KMS-11 (cell line): ENCODE measurements at regions not wholly inside any gene's neighbourhood (a gene's known extent, or its start where the extent isn't known, plus 50 kb on each side); places are given as distances from the start of the nearest gene placed in this dataset.

Experiments used
- H2AFZ ChIP-seq: fragments of 200-600 bp; sonication (generic); 2 replicates; pipeline ENCODE4 v1.6.1; 2016; ENCODE audit warnings: antibody characterized with exemption, mixed run types, low read depth
- H3K27ac ChIP-seq: fragments of 200-600 bp; sonication (generic); 2 replicates; pipeline ENCODE4 v1.6.1; 2016; ENCODE audit warnings: mild to moderate bottlenecking, mixed run types
- H3K27me3 ChIP-seq: fragments of 200-600 bp; sonication (generic); 2 replicates; pipeline ENCODE4 v1.6.1; 2017; ENCODE audit warnings: mild to moderate bottlenecking, low read depth, mixed run types, moderate library complexity; ENCODE audit not compliant: insufficient read depth
- H3K36me3 ChIP-seq: fragments of 200-600 bp; sonication (generic); 2 replicates; pipeline ENCODE4 v1.6.1; 2017; ENCODE audit warnings: mild to moderate bottlenecking, mixed run types; ENCODE audit not compliant: insufficient read depth
- H3K4me1 ChIP-seq: fragments of 200-600 bp; sonication (generic); 2 replicates; pipeline ENCODE4 v1.6.1; 2016; ENCODE audit warnings: mild to moderate bottlenecking, low read depth, mixed run types; ENCODE audit not compliant: poor library complexity, severe bottlenecking
- H3K4me2 ChIP-seq: fragments of 200-600 bp; sonication (generic); 2 replicates; pipeline ENCODE4 v1.7.0; 2016; ENCODE audit warnings: mild to moderate bottlenecking, mixed run types
- H3K4me3 ChIP-seq: fragments of 200-600 bp; sonication (generic); IDR thresholded peaks from 2 replicates; pipeline ENCODE4 v1.6.1; 2017; ENCODE audit warnings: low read depth, low read length, mixed read lengths; ENCODE audit not compliant: insufficient read depth
- H3K79me2 ChIP-seq: fragments of 200-600 bp; sonication (generic); 2 replicates; pipeline ENCODE4 v1.6.1; 2016; ENCODE audit warnings: low read depth, mixed run types; ENCODE audit not compliant: insufficient read depth
- H3K9ac ChIP-seq: fragments of 200-600 bp; sonication (generic); 2 replicates; pipeline ENCODE4 v1.6.1; 2016; ENCODE audit warnings: mild to moderate bottlenecking, mixed run types
- H4K20me1 ChIP-seq: fragments of 200-600 bp; sonication (generic); 2 replicates; pipeline ENCODE4 v1.6.1; 2016; ENCODE audit warnings: mild to moderate bottlenecking, mixed run types; ENCODE audit not compliant: insufficient read depth
- TF ChIP-seq, protein P1 (sequence below): fragments of 200-600 bp; sonication (generic); conservative IDR thresholded peaks from 2 replicates; pipeline ENCODE4 v1.6.1; 2017; ENCODE audit warnings: low read depth, mild to moderate bottlenecking, antibody characterized with exemption, low read length, moderate library complexity, mixed read lengths

DNA sequence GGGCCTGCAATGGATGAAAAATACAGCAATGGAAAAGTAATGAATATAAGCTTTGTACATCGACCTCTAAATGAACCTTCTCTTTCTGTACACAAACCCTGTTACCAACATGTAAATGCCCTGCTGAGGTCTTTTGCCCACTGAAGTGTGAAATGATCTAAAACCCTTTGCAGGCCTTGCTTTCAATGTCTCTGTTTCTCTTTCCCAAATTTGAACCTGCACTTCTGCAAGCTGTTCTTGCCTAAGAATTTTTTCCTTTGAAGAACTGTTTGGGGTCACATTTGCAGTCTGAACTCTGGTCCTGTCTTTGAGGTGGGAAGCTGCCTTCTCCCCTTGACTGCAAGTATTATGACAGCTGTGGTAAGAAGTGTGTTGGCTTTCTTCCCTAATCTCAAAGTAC, 1237.1 kb downstream of the FAM181B start:
- 0 out of 2 replicates have a peak overlapping the region, but pooled peaks have one; percentile 34 for H3K4me2 ChIP-seq
- H3K27me3 ChIP-seq = no peaks in the 10 kb centered on the region
- no peak overlapping the region for H3K4me3 ChIP-seq
- peaks cover 13% of the 10 kb centered on the region for H3K4me1 ChIP-seq
- H3K27ac ChIP-seq = no peak overlapping the region
- H4K20me1 ChIP-seq = no peaks in the 10 kb centered on the region
- no peaks in the 10 kb centered on the region for H3K79me2 ChIP-seq
- TF ChIP-seq, protein P1, sequence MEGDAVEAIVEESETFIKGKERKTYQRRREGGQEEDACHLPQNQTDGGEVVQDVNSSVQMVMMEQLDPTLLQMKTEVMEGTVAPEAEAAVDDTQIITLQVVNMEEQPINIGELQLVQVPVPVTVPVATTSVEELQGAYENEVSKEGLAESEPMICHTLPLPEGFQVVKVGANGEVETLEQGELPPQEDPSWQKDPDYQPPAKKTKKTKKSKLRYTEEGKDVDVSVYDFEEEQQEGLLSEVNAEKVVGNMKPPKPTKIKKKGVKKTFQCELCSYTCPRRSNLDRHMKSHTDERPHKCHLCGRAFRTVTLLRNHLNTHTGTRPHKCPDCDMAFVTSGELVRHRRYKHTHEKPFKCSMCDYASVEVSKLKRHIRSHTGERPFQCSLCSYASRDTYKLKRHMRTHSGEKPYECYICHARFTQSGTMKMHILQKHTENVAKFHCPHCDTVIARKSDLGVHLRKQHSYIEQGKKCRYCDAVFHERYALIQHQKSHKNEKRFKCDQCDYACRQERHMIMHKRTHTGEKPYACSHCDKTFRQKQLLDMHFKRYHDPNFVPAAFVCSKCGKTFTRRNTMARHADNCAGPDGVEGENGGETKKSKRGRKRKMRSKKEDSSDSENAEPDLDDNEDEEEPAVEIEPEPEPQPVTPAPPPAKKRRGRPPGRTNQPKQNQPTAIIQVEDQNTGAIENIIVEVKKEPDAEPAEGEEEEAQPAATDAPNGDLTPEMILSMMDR = no peak
- no peak overlapping the region for H3K9ac ChIP-seq
- no peaks in the 10 kb centered on the region for H3K36me3 ChIP-seq
- H2AFZ ChIP-seq = 0 out of 2 replicates have a peak overlapping the region, but pooled peaks have one; percentile 60

DNA sequence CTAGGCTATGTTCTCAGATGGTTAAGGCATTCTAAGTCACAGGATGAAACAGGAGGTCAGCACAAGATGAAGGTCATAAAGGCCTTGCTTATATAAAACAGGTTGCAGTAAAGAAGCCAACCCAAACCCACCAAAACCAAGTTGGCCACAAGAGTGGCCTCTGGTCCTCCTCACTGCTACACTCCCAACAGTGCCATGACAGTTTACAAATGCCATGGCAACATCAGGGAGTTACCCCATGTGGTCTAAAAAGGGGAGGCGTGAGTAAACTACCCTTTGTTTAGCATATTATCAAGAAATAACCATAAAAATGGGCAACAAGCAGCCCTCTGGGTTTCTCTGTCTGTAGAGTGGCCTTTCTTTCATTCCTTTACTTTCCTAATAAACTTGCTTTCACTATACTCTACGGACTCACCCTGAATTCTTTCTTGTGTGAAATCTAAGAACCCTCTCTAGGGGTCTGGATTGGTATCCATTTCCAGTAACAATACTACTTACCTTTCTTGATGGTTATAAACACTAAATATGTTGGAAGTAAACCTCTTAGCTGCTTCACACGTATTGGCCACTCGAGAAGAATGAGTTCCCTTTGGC, 1237.9 kb downstream of the FAM181B start:
- Histone ChIP-seq H2AFZ (no peak overlapping the region), H3K4me2 (no peak overlapping the region), H3K79me2 (no peaks in the 10 kb centered on the region), H3K4me1 (peaks cover 13% of the 10 kb centered on the region), H3K27me3 (no peaks in the 10 kb centered on the region), H3K27ac (no peak overlapping the region), H3K36me3 (no peaks in the 10 kb centered on the region), H3K4me3 (no peak overlapping the region), H3K9ac (no peak overlapping the region), H4K20me1 (no peaks in the 10 kb centered on the region)
- TF ChIP-seq, protein P1 = no peak

DNA sequence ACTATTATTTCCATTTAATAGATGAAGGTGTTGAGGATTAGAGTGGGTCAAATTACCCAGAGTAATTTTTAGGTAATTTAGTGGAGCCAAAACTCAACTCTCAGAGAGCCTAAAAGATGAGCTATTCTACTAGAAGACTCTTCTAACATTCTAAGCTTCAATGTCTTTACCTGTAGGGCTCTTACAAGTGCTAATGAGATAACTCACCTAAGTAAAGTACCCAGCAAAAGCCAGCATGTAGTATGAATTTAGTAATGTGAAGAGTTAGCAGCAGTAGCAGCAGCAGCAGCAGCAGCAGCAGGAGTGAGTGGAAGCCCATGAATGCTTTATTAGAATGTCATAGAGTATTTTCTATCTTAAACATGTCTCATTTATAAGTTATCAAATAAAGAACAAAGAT, 1239.2 kb downstream of the FAM181B start:
- H2AFZ ChIP-seq = no peak overlapping the region
- H4K20me1 ChIP-seq = no peaks in the 10 kb centered on the region
- H3K36me3 ChIP-seq = no peaks in the 10 kb centered on the region
- H3K9ac ChIP-seq = no peak overlapping the region
- TF ChIP-seq, protein P1 = no peak
- H3K79me2 ChIP-seq = no peaks in the 10 kb centered on the region
- peaks cover 13% of the 10 kb centered on the region for H3K4me1 ChIP-seq
- H3K4me2 ChIP-seq = no peak overlapping the region
- no peak overlapping the region for H3K4me3 ChIP-seq
- H3K27ac ChIP-seq = no peak overlapping the region
- no peaks in the 10 kb centered on the region for H3K27me3 ChIP-seq

DNA sequence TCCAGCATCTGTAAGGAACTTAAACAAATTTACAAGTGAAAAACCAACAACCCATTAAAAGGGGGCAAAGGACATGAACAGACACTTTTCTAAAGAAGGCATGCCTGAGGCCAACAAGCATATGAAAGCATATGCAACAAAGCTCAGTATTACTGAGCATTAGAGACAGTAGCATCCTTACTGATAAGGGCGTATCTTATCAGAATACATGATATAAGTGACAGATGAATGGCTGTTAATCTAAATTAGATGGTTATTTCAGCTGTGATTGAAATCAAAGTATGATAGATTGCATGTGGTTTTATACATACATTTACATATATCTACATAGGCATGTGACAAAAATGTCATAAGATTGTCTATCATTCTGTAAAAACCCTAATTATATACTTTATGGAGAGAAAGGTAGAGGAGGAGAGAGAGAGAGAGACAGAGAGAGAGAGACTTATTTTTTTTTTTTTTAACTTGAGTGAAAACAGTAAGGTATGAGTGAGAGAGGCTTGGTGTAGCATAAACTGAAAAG, 1240.7 kb downstream of the FAM181B start:
- H3K4me1 ChIP-seq = peaks cover 13% of the 10 kb centered on the region
- no peaks in the 10 kb centered on the region for H4K20me1 ChIP-seq
- H3K4me2 ChIP-seq = no peak overlapping the region
- no peak overlapping the region for H3K27ac ChIP-seq
- H2AFZ ChIP-seq = no peak overlapping the region
- no peaks in the 10 kb centered on the region for H3K79me2 ChIP-seq
- TF ChIP-seq, protein P1 = no peak
- no peak overlapping the region for H3K4me3 ChIP-seq
- H3K9ac ChIP-seq = no peak overlapping the region
- no peaks in the 10 kb centered on the region for H3K27me3 ChIP-seq
- H3K36me3 ChIP-seq = no peaks in the 10 kb centered on the region
